ENCODE measurements at regions not wholly inside any gene's neighbourhood (a gene's known extent, or its start where the extent isn't known, plus 50 kb on each side); places are given as distances from the start of the nearest gene placed in this dataset.
"Not testable (repeated sequence)": the region's sequence is repeated elsewhere in the genome, so short reads cannot be mapped to it uniquely, and the experiment has no call there.

GRCh38 chr6:2305951-2306350 lies 60.5 kb upstream of the GMDS start (continued):
- TF ChIP-seq ZNF678 (CRISPR knock-in tag; IDR thresholded peaks at IDR 0.05) (no peak), SATB2 (CRISPR knock-in tag; IDR thresholded peaks at IDR 0.05) (no peak), ZNF746 (CRISPR knock-in tag; IDR thresholded peaks at IDR 0.05) (no peak), RBAK (CRISPR knock-in tag; IDR thresholded peaks at IDR 0.05) (no peak), ZNF264 (CRISPR knock-in tag; IDR thresholded peaks at IDR 0.05) (no peak)
- TF ChIP-seq, protein P1, sequence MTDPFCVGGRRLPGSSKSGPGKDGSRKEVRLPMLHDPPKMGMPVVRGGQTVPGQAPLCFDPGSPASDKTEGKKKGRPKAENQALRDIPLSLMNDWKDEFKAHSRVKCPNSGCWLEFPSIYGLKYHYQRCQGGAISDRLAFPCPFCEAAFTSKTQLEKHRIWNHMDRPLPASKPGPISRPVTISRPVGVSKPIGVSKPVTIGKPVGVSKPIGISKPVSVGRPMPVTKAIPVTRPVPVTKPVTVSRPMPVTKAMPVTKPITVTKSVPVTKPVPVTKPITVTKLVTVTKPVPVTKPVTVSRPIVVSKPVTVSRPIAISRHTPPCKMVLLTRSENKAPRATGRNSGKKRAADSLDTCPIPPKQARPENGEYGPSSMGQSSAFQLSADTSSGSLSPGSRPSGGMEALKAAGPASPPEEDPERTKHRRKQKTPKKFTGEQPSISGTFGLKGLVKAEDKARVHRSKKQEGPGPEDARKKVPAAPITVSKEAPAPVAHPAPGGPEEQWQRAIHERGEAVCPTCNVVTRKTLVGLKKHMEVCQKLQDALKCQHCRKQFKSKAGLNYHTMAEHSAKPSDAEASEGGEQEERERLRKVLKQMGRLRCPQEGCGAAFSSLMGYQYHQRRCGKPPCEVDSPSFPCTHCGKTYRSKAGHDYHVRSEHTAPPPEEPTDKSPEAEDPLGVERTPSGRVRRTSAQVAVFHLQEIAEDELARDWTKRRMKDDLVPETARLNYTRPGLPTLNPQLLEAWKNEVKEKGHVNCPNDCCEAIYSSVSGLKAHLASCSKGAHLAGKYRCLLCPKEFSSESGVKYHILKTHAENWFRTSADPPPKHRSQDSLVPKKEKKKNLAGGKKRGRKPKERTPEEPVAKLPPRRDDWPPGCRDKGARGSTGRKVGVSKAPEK (CRISPR knock-in tag; IDR thresholded peaks at IDR 0.05; ENCODE audit: borderline replicate concordance): no peak

- H3K4me1 ChIP-seq (ENCODE audit: insufficient read depth, low read length); in situ Hi-C loops (cut with HindIII; ENCODE audit: extremely low pct_ligation_motif_present, low pct_unique_long_range_greater_than_20kb); ATAC-seq; H3K27ac ChIP-seq (ENCODE audit: extremely low read length, insufficient read depth, low read length); H2AFZ ChIP-seq (ENCODE audit: low read length); H3K36me3 ChIP-seq (replicated peaks in 1 of 2; ENCODE audit: control insufficient read depth in 1 of 2, insufficient read depth in 2 of 2, low read length in 2 of 2); H3K4me2 ChIP-seq (ENCODE audit: low read depth, low read length); H3K4me3 ChIP-seq (replicated peaks in 1 of 3; ENCODE audit: insufficient read depth in 1 of 3, low read depth in 2 of 3, low read length in 3 of 3); H3K79me2 ChIP-seq (ENCODE audit: insufficient read depth, low read length); H3K9me3 ChIP-seq (ENCODE audit: low read length); DNase-seq (ENCODE audit: low spot score); H3K27me3 ChIP-seq (ENCODE audit: control insufficient read depth in 1 of 2, insufficient read depth in 2 of 2, low read length in 2 of 2); H4K20me1 ChIP-seq (ENCODE audit: insufficient read depth, low read length); BruUV-seq (replicated peaks); H3K9ac ChIP-seq (ENCODE audit: insufficient read depth, low read depth, low read length); intact Hi-C loops (cut with micrococcal nuclease; ENCODE audit: unreplicated experiment); POLR2A ChIA-PET; CTCF ChIA-PET (ENCODE audit: low intra/inter-chr PET ratio, low total read pairs); FAIRE-seq: not testable (repeated sequence)
- 95% methylated on average over 5 of the region's 5 CpGs for WGBS (ENCODE audit: low lambda C conversion rate)
Measured at GRCh38 chr6:2302482-2302881, 57.1 kb upstream of the GMDS start.
